Activated B cell treated with CpG ODN at 0.5 μM for 24 hours (primary cell): ENCODE measurements at regions not wholly inside any gene's neighbourhood (a gene's known extent, or its start where the extent isn't known, plus 50 kb on each side); places are given as distances from the start of the nearest gene placed in this dataset.

Experiments
- ATAC-seq: fragments of 200-7000 bp; cut with Tn5 transposase; one replicate; pipeline ENCODE4 v1.10.0; 2021; ENCODE audit warnings: low read depth, mild to moderate bottlenecking, moderate library complexity
- CTCF ChIA-PET: fragments of 350-600 bp; sonication (Branson Sonifier 250); formaldehyde crosslinking; loops from one replicate; lab custom pipeline; 2021; ENCODE audit warnings: antibody characterized with exemption; lab: Charles Lee
- POLR2A ChIA-PET: fragments of 350-600 bp; sonication (Branson Sonifier 250); formaldehyde crosslinking; loops from one replicate; lab custom pipeline; 2021; ENCODE audit warnings: antibody characterized with exemption; lab: Charles Lee
- DNase-seq: peaks from one replicate; pipeline ENCODE4 v3.0.0; 2022
- H3K27ac Mint-ChIP-seq: one replicate; pipeline ENCODE4 v1.8.0; 2020; ENCODE audit warnings: mixed read lengths
- H3K27me3 Mint-ChIP-seq: one replicate; pipeline ENCODE4 v1.8.0; 2021; ENCODE audit warnings: mixed read lengths
- H3K36me3 Mint-ChIP-seq: one replicate; pipeline ENCODE4 v1.8.0; 2021; ENCODE audit warnings: low read depth, mixed read lengths
- H3K4me1 Mint-ChIP-seq: one replicate; pipeline ENCODE4 v1.8.0; 2021; ENCODE audit warnings: mixed read lengths
- H3K4me3 Mint-ChIP-seq: one replicate; pipeline ENCODE4 v1.8.0; 2020; ENCODE audit warnings: mild to moderate bottlenecking, mixed read lengths
- H3K9me3 Mint-ChIP-seq: one replicate; pipeline ENCODE4 v1.8.0; 2020; ENCODE audit warnings: mixed read lengths
- CTCF ChIP-seq: fragments of 200-600 bp; IDR thresholded peaks from one replicate; pipeline ENCODE4 v1.8.0; 2022; ENCODE audit warnings: antibody characterized with exemption, mild to moderate bottlenecking
- intact Hi-C: fragments of 100-400 bp; cut with micrococcal nuclease; formaldehyde crosslinking; loops from one replicate; pipeline ENCODE4 v1.15.1; 2024

DNA sequence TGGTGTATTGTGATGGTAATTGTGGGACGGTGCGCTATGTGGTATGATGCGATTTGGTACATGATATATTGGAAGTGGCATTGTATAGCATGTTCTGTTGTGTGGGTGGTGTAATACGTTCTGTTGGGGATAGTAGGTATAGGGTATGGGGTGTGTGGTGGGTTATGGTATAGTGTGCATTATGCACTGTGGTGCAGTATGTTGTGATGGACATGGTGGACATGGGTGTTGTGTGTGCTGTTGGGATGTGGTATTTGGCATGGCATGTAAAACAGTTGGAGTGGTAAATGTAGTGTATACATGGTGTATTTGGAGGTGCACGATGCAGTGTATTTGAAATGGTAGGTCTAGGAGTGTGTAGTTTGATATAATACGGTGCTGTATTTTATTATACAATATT is 170.6 kb upstream of the CNTNAP4 start:
- Mint-ChIP-seq H3K4me1 (no peaks in the 10 kb centered on the region), H3K27me3 (no peaks in the 10 kb centered on the region), H3K36me3 (no peaks in the 10 kb centered on the region), H3K27ac (no peak overlapping the region), H3K9me3 (peaks cover 18% of the 10 kb centered on the region), H3K4me3 (no peak overlapping the region)
- DNase-seq = no peak
- intact Hi-C loops = no loop called here
- ChIA-PET CTCF (no interaction called here), POLR2A (no interaction called here)
- no peak for ATAC-seq
- no peak for TF ChIP-seq CTCF

DNA sequence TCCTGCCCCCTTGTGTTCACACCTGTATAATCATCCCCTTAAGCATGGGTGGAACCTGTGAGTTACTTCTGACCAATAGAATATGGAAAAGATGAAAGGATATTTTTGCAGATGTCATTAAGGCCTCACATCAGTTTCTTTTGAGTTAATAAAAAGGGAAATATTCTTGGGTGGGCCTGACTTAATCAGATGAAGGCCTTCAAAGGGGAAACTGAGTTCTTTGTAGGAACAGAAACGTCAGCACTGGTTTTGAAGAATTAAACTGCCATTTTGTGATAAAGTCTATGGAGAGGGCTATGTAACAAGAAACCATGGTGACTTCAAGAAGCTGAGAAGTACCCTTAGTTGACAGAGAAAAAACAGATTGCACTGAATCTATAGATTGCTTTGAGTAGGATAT is 168.7 kb upstream of the CNTNAP4 start:
- H3K27ac Mint-ChIP-seq = no peak overlapping the region
- POLR2A ChIA-PET = no interaction called here
- no peak overlapping the region for H3K4me3 Mint-ChIP-seq
- CTCF ChIA-PET = no interaction called here
- no peak for TF ChIP-seq CTCF
- intact Hi-C loops = no loop called here
- H3K4me1 Mint-ChIP-seq = no peaks in the 10 kb centered on the region
- no peak for ATAC-seq
- DNase-seq = no peak
- no peaks in the 10 kb centered on the region for H3K27me3 Mint-ChIP-seq
- no peaks in the 10 kb centered on the region for H3K36me3 Mint-ChIP-seq
- H3K9me3 Mint-ChIP-seq = peaks cover 7% of the 10 kb centered on the region

GRCh38 chr16:76114681-76115080 is 162.5 kb upstream of the CNTNAP4 start:
- TF ChIP-seq CTCF = no peak
- peaks cover 6% of the 10 kb centered on the region for H3K9me3 Mint-ChIP-seq
- no peak overlapping the region for H3K27ac Mint-ChIP-seq
- POLR2A ChIA-PET = no interaction called here
- CTCF ChIA-PET = no interaction called here
- intact Hi-C loops = no loop called here
- DNase-seq (no peak), ATAC-seq (no peak)
- H3K4me3 Mint-ChIP-seq = no peak overlapping the region
- H3K36me3 Mint-ChIP-seq = no peaks in the 10 kb centered on the region
- H3K27me3 Mint-ChIP-seq = no peaks in the 10 kb centered on the region
- no peaks in the 10 kb centered on the region for H3K4me1 Mint-ChIP-seq

DNA sequence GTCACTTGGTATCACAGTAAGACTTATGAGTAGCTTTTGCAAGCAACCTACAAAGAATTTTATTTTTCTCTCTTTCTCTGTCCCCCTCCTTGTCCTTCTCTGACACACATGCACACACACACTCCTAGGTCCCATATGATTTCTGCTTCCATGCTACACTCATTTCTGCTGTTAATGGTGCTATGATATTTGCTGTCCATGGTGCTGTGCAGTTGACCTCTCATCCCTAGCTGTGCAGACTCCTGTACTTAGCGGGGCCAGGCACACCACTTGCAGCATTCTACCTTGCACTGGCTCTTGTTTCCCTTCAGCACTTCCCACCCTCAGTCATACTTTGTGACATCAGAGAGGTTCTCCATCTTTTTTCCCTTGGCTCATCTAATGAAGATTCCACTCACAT is 158.9 kb upstream of the CNTNAP4 start:
- H3K27ac Mint-ChIP-seq = no peak overlapping the region
- H3K36me3 Mint-ChIP-seq = no peaks in the 10 kb centered on the region
- no peak overlapping the region for H3K4me3 Mint-ChIP-seq
- CTCF ChIA-PET = no interaction called here
- DNase-seq = no peak
- no peaks in the 10 kb centered on the region for H3K4me1 Mint-ChIP-seq
- no peak for TF ChIP-seq CTCF
- no peaks in the 10 kb centered on the region for H3K27me3 Mint-ChIP-seq
- peaks cover 6% of the 10 kb centered on the region for H3K9me3 Mint-ChIP-seq
- intact Hi-C loops = no loop called here
- POLR2A ChIA-PET = no interaction called here
- ATAC-seq = no peak

DNA sequence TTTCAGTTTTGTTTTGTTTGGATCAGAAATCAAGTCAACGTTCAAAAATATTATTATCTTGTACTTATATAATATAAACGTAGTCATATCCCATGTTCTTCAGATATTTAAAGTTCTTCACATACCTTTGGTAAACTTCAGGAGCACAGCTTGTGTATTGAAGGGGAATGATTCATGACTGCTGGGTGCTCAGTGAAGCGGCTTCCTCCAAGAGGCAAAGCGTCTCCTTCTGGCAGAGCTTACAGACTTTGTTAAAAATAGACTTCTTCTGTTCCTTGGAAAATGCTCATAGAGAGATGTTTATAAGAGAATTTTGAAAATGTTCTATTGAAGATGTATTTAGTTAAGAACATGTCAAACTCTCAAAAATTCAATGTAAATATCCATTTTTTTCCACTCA is 155.6 kb upstream of the CNTNAP4 start:
- CTCF ChIA-PET = no interaction called here
- Mint-ChIP-seq H3K36me3 (no peaks in the 10 kb centered on the region), H3K27me3 (no peaks in the 10 kb centered on the region), H3K9me3 (peaks cover 2% of the 10 kb centered on the region), H3K4me3 (no peak overlapping the region), H3K27ac (no peak overlapping the region), H3K4me1 (no peaks in the 10 kb centered on the region)
- TF ChIP-seq CTCF = no peak
- no peak for DNase-seq
- intact Hi-C loops = no loop called here
- no peak for ATAC-seq
- POLR2A ChIA-PET = no interaction called here
